ENCODE measurements at regions not wholly inside any gene's neighbourhood (a gene's known extent, or its start where the extent isn't known, plus 50 kb on each side); places are given as distances from the start of the nearest gene placed in this dataset.

DNA sequence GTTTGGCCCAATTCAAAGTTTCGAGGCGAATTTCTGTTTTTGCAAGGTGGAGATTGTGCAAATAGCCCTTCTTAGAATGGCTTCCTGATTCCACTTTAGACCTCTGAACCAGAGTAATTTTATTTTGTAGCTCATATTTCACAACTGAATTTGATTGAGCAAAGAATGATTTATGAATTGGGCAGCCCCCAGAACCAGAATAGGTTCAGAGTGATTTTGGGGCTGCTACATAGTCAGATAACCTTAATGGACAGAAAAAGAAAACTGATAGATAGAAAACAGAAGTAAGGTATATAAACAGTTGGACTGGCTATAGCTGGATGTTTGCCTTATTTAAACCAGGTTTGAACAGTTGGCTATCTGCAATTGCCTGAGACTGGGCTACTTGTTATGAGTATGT is 156.6 kb downstream of the YIPF5 start:
- peaks cover 0 to 4% of the 10 kb centered on the region in 2 donors for H3K4me1 ChIP-seq
- H3K36me3 ChIP-seq: no peaks in the 10 kb centered on the region
- no peaks in the 10 kb centered on the region for H3K27me3 ChIP-seq
- H3K9me3 ChIP-seq: no peaks in the 10 kb centered on the region
- no peak overlapping the region for H3K27ac ChIP-seq
- no peak for DNase-seq (ENCODE audit: low spot score)
- no peak overlapping the region for H3K4me3 ChIP-seq
- TF ChIP-seq, protein P1, sequence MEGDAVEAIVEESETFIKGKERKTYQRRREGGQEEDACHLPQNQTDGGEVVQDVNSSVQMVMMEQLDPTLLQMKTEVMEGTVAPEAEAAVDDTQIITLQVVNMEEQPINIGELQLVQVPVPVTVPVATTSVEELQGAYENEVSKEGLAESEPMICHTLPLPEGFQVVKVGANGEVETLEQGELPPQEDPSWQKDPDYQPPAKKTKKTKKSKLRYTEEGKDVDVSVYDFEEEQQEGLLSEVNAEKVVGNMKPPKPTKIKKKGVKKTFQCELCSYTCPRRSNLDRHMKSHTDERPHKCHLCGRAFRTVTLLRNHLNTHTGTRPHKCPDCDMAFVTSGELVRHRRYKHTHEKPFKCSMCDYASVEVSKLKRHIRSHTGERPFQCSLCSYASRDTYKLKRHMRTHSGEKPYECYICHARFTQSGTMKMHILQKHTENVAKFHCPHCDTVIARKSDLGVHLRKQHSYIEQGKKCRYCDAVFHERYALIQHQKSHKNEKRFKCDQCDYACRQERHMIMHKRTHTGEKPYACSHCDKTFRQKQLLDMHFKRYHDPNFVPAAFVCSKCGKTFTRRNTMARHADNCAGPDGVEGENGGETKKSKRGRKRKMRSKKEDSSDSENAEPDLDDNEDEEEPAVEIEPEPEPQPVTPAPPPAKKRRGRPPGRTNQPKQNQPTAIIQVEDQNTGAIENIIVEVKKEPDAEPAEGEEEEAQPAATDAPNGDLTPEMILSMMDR (IDR thresholded peaks at IDR 0.05): no peak

GRCh38 chr5:144015961-144016360 is 154.5 kb downstream of the YIPF5 start:
- H3K27me3 ChIP-seq: no peaks in the 10 kb centered on the region
- H3K4me3 ChIP-seq: no peak overlapping the region
- H3K36me3 ChIP-seq: no peaks in the 10 kb centered on the region
- peaks cover 0 to 4% of the 10 kb centered on the region in 2 donors for H3K4me1 ChIP-seq
- H3K27ac ChIP-seq: no peak overlapping the region
- H3K9me3 ChIP-seq: no peaks in the 10 kb centered on the region
- no peak for DNase-seq (ENCODE audit: low spot score)
- TF ChIP-seq, protein P1 (IDR thresholded peaks at IDR 0.05): no peak

DNA sequence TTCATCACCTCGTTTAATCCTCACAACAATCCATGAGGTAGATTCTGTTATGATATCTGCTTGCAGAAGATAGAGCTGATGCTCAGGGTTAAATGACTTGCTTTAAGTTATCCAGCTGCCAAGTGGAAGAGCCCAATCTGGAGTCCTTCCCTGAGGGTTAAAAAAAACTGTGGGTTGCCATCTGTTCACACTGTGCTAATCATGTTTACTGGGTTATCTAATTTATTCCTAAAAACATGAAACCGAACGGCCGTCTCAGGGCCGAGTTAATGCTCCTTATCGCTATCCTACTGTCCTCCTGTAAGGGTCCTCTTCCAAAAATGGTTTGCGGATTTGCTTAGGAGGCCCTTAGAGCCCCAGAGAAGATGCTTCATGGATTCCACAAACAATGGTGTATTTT is 153.3 kb downstream of the YIPF5 start:
- DNase-seq (ENCODE audit: low spot score): no peak
- TF ChIP-seq, protein P1 (IDR thresholded peaks at IDR 0.05): no peak
- no peaks in the 10 kb centered on the region for H3K27me3 ChIP-seq
- peaks cover 0 to 4% of the 10 kb centered on the region in 2 donors for H3K4me1 ChIP-seq
- H3K4me3 ChIP-seq: no peak overlapping the region
- H3K36me3 ChIP-seq: no peaks in the 10 kb centered on the region
- H3K9me3 ChIP-seq: no peaks in the 10 kb centered on the region
- H3K27ac ChIP-seq: no peak overlapping the region

GRCh38 chr5:144017631-144018030 is 152.8 kb downstream of the YIPF5 start:
- Histone ChIP-seq H3K36me3 (no peaks in the 10 kb centered on the region), H3K9me3 (no peaks in the 10 kb centered on the region), H3K27ac (no peak overlapping the region), H3K4me3 (no peak overlapping the region), H3K27me3 (no peaks in the 10 kb centered on the region), H3K4me1 (peaks cover 0 to 4% of the 10 kb centered on the region in 2 donors)
- no peak for DNase-seq (ENCODE audit: low spot score)
- TF ChIP-seq, protein P1 (IDR thresholded peaks at IDR 0.05): no peak

DNA sequence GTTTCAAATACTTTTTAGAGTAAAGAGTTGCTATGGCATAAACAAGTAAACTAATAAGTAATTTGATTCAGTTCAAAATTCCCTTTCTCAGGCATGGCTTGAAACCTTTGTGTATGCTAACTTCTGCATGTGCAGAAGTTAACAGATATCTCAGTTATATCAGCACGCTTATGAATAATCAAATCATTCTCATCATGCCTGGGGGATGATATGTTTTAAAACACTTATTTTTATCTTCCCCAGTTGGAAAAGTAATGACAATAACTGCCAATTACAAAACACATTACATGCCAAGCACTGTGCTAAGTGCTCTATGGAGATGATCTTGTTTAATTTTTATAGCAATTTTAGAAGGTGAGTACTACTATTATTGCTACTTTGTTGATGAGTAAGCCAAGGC is 146.4 kb downstream of the YIPF5 start:
- Histone ChIP-seq H3K4me3 (no peak overlapping the region), H3K4me1 (peaks cover 0 to 10% of the 10 kb centered on the region in 2 donors), H3K36me3 (no peaks in the 10 kb centered on the region), H3K27me3 (no peaks in the 10 kb centered on the region), H3K9me3 (no peaks in the 10 kb centered on the region), H3K27ac (no peak overlapping the region)
- DNase-seq (ENCODE audit: low spot score): no peak
- TF ChIP-seq, protein P1 (IDR thresholded peaks at IDR 0.05): no peak

DNA sequence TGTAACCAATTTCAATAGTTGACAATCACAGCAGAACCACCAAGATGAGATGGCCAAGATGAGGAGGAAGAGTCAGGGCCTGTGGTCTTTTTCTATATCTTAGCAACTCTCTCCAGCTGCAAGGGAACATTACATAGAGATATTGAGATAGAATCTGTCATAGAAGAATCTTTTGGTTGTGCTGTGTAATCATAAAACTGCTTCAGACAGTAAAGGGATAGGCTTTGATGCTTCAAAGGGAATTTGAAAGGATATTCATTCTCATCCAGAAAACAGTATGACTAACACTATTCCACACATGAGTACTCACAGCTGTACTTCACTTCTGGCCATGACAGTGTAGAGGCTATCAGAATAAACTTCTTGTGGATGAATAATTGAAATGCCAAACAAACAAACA is 145.9 kb downstream of the YIPF5 start:
- peaks cover 0 to 10% of the 10 kb centered on the region in 2 donors for H3K4me1 ChIP-seq
- H3K9me3 ChIP-seq: no peaks in the 10 kb centered on the region
- no peaks in the 10 kb centered on the region for H3K36me3 ChIP-seq
- TF ChIP-seq, protein P1 (IDR thresholded peaks at IDR 0.05): no peak
- DNase-seq (ENCODE audit: low spot score): no peak
- no peak overlapping the region for H3K4me3 ChIP-seq
- no peak overlapping the region for H3K27ac ChIP-seq
- no peaks in the 10 kb centered on the region for H3K27me3 ChIP-seq
